NCI-H2171 (cell line): ENCODE measurements at regions not wholly inside any gene's neighbourhood (a gene's known extent, or its start where the extent isn't known, plus 50 kb on each side); places are given as distances from the start of the nearest gene placed in this dataset.

Experiments
- DNase-seq: peaks from one replicate; lab custom pipeline; 2025; lab: John Stamatoyannopoulos, UW

- DNase-seq: peak; percentile 32
Observed at GRCh38 chr7:106165337-106165736, 53.2 kb upstream of the SYPL1 start.

DNA sequence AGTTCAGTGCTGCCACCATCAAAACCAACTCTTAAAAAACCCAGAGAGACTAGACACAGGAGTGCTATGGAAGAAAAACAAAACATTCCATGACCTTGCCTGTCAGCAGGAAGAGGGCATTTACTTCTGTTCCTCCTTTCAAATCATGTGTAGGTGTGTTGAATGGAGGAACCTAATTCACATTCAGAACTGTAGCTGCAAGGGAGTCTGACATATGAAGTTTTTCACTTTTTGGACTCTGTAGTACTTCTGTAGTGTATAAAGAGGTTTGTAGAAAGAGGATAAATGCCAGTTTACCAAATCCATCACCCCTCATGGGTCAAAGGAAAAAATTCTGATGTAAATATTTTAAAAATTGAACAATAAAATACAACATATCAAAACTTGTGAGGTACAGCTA, 51.1 kb upstream of the SYPL1 start:
- no peak for DNase-seq
